ENCODE measurements at regions not wholly inside any gene's neighbourhood (a gene's known extent, or its start where the extent isn't known, plus 50 kb on each side); places are given as distances from the start of the nearest gene placed in this dataset.
"Not testable (repeated sequence)": the region's sequence is repeated elsewhere in the genome, so short reads cannot be mapped to it uniquely, and the experiment has no call there.

- TF ChIP-seq CTCF, POLR2A (IDR thresholded peaks at IDR 0.05): not testable (repeated sequence)
Measured at GRCh38 chr3:132978946-132979345, 59.2 kb upstream of the TMEM108 start.

Measured in prostate gland (tissue), 2 donors.